ENCODE measurements at regions not wholly inside any gene's neighbourhood (a gene's known extent, or its start where the extent isn't known, plus 50 kb on each side); places are given as distances from the start of the nearest gene placed in this dataset.

DNA sequence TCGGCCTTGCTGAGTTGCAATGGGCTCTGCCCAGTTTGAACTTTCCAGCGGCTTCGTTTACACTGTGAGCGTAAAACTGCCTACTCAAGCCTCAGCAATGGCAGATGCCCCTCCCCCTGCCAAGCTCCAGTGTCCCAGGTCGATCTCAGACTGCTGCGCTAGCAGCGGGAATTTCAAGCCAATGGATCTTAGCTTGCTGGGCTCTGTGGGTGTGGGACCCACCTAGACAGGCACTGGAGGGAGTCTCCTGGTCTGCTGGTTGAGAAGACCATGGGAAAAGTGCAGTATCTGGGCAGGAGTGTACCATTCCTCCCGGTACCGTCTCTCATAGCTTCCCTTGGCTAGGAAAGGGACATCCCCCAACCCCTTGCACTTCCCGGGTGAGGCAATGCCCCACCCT, 88.2 kb downstream of the KLHL28 start:
- WGBS, 3 donors: 61 to 79% (median 72%) methylated on average over 10 of the region's 10 CpGs
- intact Hi-C loops (cut with DNase I): no loop called here
- no peaks in the 10 kb centered on the region for H3K27me3 ChIP-seq
- no peak overlapping the region for H3K27ac ChIP-seq
- no peaks in the 10 kb centered on the region for H3K36me3 ChIP-seq
- TF ChIP-seq EP300 (IDR thresholded peaks at IDR 0.05): no peak
- no peaks in the 10 kb centered on the region for H3K4me1 ChIP-seq (ENCODE audit: insufficient read depth)
- no peak overlapping the region for H3K4me3 ChIP-seq
- DNase-seq: no peak
- no peaks in the 10 kb centered on the region for H3K9me3 ChIP-seq

DNA sequence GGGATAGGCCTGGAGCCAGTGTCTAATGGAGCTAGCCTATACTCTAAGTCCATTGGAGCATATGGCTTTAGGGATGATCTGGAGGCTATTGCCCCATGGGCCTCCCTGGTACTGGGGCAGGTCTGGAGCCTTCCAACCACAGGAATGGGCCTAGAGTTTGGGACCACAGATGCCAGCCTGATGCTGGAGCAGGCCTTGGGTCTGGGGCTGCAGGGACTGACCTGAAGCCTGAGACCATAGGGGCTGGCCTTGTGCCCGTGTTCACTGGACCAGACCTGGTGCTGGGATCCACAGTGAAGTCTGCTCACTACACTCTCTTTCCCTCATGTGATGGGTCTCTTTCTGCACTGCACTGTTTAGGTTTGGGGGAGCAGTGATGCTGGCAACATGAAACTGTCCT, 95.0 kb downstream of the KLHL28 start:
- WGBS, 3 donors: 77 to 100% (median 84%) methylated on average over 1 of the region's 1 CpG
- Histone ChIP-seq H3K27ac (no peak overlapping the region), H3K9me3 (no peaks in the 10 kb centered on the region), H3K36me3 (no peaks in the 10 kb centered on the region), H3K4me3 (no peak overlapping the region), H3K27me3 (no peaks in the 10 kb centered on the region), H3K4me1 (ENCODE audit: insufficient read depth) (no peaks in the 10 kb centered on the region)
- intact Hi-C loops (cut with DNase I): no loop called here
- TF ChIP-seq POLR2A (IDR thresholded peaks at IDR 0.05): no peak
- TF ChIP-seq, protein P1, sequence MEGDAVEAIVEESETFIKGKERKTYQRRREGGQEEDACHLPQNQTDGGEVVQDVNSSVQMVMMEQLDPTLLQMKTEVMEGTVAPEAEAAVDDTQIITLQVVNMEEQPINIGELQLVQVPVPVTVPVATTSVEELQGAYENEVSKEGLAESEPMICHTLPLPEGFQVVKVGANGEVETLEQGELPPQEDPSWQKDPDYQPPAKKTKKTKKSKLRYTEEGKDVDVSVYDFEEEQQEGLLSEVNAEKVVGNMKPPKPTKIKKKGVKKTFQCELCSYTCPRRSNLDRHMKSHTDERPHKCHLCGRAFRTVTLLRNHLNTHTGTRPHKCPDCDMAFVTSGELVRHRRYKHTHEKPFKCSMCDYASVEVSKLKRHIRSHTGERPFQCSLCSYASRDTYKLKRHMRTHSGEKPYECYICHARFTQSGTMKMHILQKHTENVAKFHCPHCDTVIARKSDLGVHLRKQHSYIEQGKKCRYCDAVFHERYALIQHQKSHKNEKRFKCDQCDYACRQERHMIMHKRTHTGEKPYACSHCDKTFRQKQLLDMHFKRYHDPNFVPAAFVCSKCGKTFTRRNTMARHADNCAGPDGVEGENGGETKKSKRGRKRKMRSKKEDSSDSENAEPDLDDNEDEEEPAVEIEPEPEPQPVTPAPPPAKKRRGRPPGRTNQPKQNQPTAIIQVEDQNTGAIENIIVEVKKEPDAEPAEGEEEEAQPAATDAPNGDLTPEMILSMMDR (IDR thresholded peaks at IDR 0.05): no peak
- TF ChIP-seq EP300 (IDR thresholded peaks at IDR 0.05): no peak
- no peak for DNase-seq

DNA sequence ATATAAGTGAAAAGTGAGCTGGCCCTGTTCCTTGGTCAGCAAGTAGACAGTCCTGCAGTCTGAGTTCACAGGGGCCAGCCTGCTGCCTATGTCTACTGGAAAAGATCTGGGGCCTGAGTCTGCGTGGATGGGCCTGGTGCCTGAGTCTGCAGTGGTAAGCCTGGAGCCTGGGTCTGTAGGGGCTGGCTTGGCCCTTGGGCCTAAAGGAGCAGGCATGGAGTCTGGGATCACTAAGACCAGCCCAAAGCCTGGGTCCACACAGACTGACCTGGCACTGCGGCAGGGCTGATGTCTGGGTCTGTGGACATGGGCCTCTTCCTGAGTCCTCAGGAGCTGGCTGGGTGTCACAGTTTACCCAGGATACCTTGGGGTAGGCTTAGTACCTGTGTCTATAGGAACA, 95.4 kb downstream of the KLHL28 start:
- Histone ChIP-seq H3K27ac (no peak overlapping the region), H3K9me3 (no peaks in the 10 kb centered on the region), H3K36me3 (no peaks in the 10 kb centered on the region), H3K4me1 (ENCODE audit: insufficient read depth) (no peaks in the 10 kb centered on the region), H3K4me3 (no peak overlapping the region), H3K27me3 (no peaks in the 10 kb centered on the region)
- no peak for DNase-seq
- intact Hi-C loops (cut with DNase I): no loop called here
- WGBS, 3 donors: 85 to 95% (median 92%) methylated on average over 2 of the region's 2 CpGs
- TF ChIP-seq, protein P1 (IDR thresholded peaks at IDR 0.05): no peak
- TF ChIP-seq EP300 (IDR thresholded peaks at IDR 0.05) (no peak), POLR2A (IDR thresholded peaks at IDR 0.05) (no peak)

DNA sequence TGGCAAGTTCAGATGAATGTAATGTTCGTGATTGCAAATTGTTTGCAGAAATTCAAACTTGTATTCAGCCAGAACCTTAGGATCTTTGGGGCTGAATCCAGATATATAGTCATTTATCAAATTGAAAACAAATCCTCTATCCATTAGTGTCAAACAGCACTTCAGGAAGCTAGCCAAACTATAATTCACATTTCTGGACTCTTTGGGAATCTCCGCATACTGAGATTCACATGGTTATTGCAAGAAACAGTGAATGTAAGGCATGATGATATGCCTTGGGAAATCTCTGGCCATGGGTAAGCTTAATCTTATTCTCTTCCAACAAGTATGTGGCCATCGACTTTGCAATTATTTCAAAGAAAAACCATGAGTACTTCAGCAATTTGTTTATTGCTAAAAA, 98.5 kb downstream of the KLHL28 start:
- no peak for DNase-seq
- intact Hi-C loops (cut with DNase I): no loop called here
- Histone ChIP-seq H3K9me3 (no peaks in the 10 kb centered on the region), H3K27ac (no peak overlapping the region), H3K4me3 (no peak overlapping the region), H3K36me3 (no peaks in the 10 kb centered on the region), H3K27me3 (no peaks in the 10 kb centered on the region), H3K4me1 (ENCODE audit: insufficient read depth) (no peaks in the 10 kb centered on the region)
- TF ChIP-seq POLR2A (IDR thresholded peaks at IDR 0.05) (no peak), EP300 (IDR thresholded peaks at IDR 0.05) (no peak)
- TF ChIP-seq, protein P1 (IDR thresholded peaks at IDR 0.05): no peak
- WGBS, 3 donors: 66 to 72% (median 72%) methylated on average over 3 of the region's 3 CpGs

DNA sequence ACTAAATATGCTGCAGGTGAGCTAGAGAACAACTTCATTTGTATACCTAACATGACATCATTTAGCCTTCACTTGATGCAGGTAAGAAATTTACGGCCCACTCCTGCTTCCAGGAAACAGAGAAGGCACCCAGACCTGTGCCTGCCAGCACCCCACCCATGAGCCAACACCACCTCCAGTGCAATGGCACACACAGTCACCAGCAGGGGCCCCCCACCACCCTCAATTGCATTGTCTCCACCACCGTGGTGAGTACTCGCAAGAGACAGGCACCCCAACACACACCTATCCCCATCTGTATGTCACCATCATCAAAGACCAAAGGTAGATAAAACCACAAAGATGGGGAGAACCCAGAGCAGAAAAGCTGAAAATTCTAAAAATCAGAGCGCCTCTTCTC, 107.6 kb downstream of the KLHL28 start:
- WGBS, 3 donors: 87 to 96% (median 89%) methylated on average over 4 of the region's 4 CpGs
- no peak overlapping the region for H3K27ac ChIP-seq
- no peaks in the 10 kb centered on the region for H3K9me3 ChIP-seq
- H3K27me3 ChIP-seq: no peaks in the 10 kb centered on the region
- intact Hi-C loops (cut with DNase I): no loop called here
- TF ChIP-seq EP300 (IDR thresholded peaks at IDR 0.05) (no peak), POLR2A (IDR thresholded peaks at IDR 0.05) (no peak)
- TF ChIP-seq, protein P1 (IDR thresholded peaks at IDR 0.05): no peak
- DNase-seq: no peak
- H3K4me3 ChIP-seq: no peak overlapping the region
- no peaks in the 10 kb centered on the region for H3K36me3 ChIP-seq
- no peaks in the 10 kb centered on the region for H3K4me1 ChIP-seq (ENCODE audit: insufficient read depth)

All from ovary (tissue), 7 donors.